ENCODE measurements at regions not wholly inside any gene's neighbourhood (a gene's known extent, or its start where the extent isn't known, plus 50 kb on each side); places are given as distances from the start of the nearest gene placed in this dataset.

DNA sequence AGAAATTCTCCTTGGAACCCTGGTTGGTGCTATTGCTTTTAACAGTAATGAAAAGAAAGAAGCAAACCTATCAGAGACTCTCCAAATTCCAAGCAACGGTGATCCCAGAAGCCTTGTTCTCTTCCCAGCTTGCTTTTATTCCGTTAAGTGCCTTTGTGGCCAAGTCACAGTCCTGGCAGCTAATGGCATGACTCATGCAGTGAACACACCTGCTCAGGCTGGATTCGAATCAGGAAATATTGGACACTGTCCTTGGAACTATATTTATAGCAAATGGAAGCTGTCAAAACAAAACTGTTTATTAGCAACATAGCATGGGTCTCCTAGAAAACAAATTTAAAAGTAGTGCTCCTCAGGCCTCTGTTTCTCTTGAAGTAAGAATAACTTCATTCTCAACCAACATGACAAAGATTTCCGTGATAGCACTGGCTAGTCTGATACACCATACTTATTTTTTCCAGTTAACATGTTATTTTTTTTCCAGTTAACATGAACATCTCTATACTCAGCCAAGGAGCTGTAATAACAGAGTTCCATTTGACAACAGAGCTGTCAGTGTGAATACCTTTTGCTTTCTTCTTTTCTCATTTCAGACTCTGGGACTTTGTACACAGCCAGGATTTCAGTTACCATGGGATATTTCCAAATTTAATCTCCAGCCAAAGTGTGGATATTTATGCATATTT lies 502.4 kb downstream of the GADD45G start:
- Histone ChIP-seq H3K4me3 (ENCODE audit: insufficient read depth, low read length, poor library complexity, severe bottlenecking) (no peak overlapping the region), H2AFZ (ENCODE audit: low read depth, low read length, severe bottlenecking) (no peak overlapping the region), H3K36me3 (ENCODE audit: low read length) (no peaks in the 10 kb centered on the region), H3K9me2 (replicated peaks; ENCODE audit: insufficient read depth, low read length) (no peaks in the 10 kb centered on the region), H3K9ac (ENCODE audit: low read length) (no peak overlapping the region), H3F3A (ENCODE audit: insufficient read depth) (no peaks in the 10 kb centered on the region), H4K20me1 (ENCODE audit: low read depth, low read length) (no peaks in the 10 kb centered on the region), H3K27ac (ENCODE audit: low read depth, low read length) (no peak overlapping the region), H3K79me2 (ENCODE audit: insufficient read depth, low read length) (no peaks in the 10 kb centered on the region), H3K4me2 (ENCODE audit: low read depth, low read length, poor library complexity, severe bottlenecking) (no peak overlapping the region), H3K9me3 (ENCODE audit: insufficient read depth, low read length) (no peaks in the 10 kb centered on the region), H3K27me3 (ENCODE audit: low read length) (no peaks in the 10 kb centered on the region)
- TF ChIP-seq, protein P1, sequence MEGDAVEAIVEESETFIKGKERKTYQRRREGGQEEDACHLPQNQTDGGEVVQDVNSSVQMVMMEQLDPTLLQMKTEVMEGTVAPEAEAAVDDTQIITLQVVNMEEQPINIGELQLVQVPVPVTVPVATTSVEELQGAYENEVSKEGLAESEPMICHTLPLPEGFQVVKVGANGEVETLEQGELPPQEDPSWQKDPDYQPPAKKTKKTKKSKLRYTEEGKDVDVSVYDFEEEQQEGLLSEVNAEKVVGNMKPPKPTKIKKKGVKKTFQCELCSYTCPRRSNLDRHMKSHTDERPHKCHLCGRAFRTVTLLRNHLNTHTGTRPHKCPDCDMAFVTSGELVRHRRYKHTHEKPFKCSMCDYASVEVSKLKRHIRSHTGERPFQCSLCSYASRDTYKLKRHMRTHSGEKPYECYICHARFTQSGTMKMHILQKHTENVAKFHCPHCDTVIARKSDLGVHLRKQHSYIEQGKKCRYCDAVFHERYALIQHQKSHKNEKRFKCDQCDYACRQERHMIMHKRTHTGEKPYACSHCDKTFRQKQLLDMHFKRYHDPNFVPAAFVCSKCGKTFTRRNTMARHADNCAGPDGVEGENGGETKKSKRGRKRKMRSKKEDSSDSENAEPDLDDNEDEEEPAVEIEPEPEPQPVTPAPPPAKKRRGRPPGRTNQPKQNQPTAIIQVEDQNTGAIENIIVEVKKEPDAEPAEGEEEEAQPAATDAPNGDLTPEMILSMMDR (IDR thresholded peaks at IDR 0.05; ENCODE audit: insufficient read depth, low read length, poor library complexity, severe bottlenecking) = no peak
- TF ChIP-seq EZH2phosphoT487 (conservative IDR thresholded peaks at IDR 0.05; ENCODE audit: low read length) = no peak

DNA sequence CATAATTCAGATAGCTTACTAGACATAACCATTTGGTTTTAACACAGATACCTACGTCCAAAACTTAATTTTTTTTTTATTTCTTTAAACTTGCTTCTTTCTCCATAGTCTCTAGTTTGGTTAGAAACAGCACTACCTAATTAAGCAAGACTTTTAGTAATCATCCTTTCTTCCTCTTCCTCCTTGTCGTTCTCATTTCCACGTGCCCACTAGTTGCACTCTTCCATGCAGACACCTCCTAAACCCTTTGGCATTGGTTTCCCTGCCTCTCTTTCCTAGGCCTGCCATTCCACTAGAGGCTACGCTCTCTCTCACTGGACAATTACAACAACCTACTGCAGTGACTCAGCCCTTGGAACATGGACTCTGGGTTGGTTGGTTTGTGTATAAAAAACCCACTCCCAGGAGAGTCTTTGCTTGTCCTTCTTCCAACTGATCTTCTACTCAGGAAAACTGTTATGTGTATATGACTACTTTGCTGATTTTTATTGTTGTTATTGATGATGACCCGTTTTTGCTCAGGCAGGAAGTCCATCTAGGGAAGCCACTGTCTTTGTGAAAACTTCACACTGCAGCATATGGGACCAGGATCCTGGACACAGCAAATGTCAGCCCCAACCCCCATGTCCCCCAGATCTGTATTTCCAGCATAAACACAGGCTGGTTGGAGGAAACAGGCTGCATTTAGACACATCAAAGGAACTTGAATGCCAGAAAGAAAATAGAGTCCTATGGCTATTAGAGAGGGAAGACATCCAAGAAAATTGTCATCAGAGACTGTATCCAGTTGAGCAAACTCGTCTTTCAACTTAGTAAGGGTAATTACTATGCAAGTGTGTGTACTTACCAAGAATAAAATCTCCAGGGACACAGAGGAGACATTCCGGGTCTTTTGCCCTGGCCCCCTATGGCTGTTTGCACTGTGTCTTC lies 503.2 kb downstream of the GADD45G start:
- H3K9me3 ChIP-seq (ENCODE audit: insufficient read depth, low read length) = no peaks in the 10 kb centered on the region
- no peak overlapping the region for H3K4me2 ChIP-seq (ENCODE audit: low read depth, low read length, poor library complexity, severe bottlenecking)
- H3K36me3 ChIP-seq (ENCODE audit: low read length) = no peaks in the 10 kb centered on the region
- H3F3A ChIP-seq (ENCODE audit: insufficient read depth) = no peaks in the 10 kb centered on the region
- H4K20me1 ChIP-seq (ENCODE audit: low read depth, low read length) = no peaks in the 10 kb centered on the region
- H3K27ac ChIP-seq (ENCODE audit: low read depth, low read length) = no peak overlapping the region
- no peaks in the 10 kb centered on the region for H3K9me2 ChIP-seq (replicated peaks; ENCODE audit: insufficient read depth, low read length)
- H2AFZ ChIP-seq (ENCODE audit: low read depth, low read length, severe bottlenecking) = no peak overlapping the region
- H3K9ac ChIP-seq (ENCODE audit: low read length) = no peak overlapping the region
- H3K27me3 ChIP-seq (ENCODE audit: low read length) = no peaks in the 10 kb centered on the region
- H3K4me3 ChIP-seq (ENCODE audit: insufficient read depth, low read length, poor library complexity, severe bottlenecking) = no peak overlapping the region
- TF ChIP-seq, protein P1 (IDR thresholded peaks at IDR 0.05; ENCODE audit: insufficient read depth, low read length, poor library complexity, severe bottlenecking) = no peak
- no peak for TF ChIP-seq EZH2phosphoT487 (conservative IDR thresholded peaks at IDR 0.05; ENCODE audit: low read length)
- H3K79me2 ChIP-seq (ENCODE audit: insufficient read depth, low read length) = no peaks in the 10 kb centered on the region

DNA sequence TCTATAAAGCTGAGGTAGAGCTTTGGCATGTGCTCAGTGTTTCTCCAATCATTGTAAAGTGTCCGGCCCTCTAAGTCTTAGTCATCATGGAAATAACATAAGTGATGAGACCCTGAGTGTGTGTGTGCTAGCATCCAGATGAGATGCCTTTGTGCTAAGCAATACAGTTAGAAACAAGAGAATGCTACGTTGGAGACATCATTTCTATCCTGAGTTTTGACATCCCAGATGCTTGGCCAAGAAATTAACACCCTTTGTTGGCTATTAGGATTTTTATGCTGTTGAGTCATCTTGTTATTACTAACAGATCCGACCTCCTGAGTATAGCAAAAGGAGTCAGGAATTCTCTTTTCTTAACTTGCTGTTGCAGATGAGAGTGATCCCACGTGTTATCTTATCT lies 508.0 kb downstream of the GADD45G start:
- no peak overlapping the region for H2AFZ ChIP-seq (ENCODE audit: low read depth, low read length, severe bottlenecking)
- no peaks in the 10 kb centered on the region for H3K9me2 ChIP-seq (replicated peaks; ENCODE audit: insufficient read depth, low read length)
- no peaks in the 10 kb centered on the region for H3K9me3 ChIP-seq (ENCODE audit: insufficient read depth, low read length)
- no peak overlapping the region for H3K27ac ChIP-seq (ENCODE audit: low read depth, low read length)
- H3K4me2 ChIP-seq (ENCODE audit: low read depth, low read length, poor library complexity, severe bottlenecking) = no peak overlapping the region
- H3K4me3 ChIP-seq (ENCODE audit: insufficient read depth, low read length, poor library complexity, severe bottlenecking) = no peak overlapping the region
- H4K20me1 ChIP-seq (ENCODE audit: low read depth, low read length) = no peaks in the 10 kb centered on the region
- H3K36me3 ChIP-seq (ENCODE audit: low read length) = no peaks in the 10 kb centered on the region
- H3F3A ChIP-seq (ENCODE audit: insufficient read depth) = no peaks in the 10 kb centered on the region
- H3K9ac ChIP-seq (ENCODE audit: low read length) = no peak overlapping the region
- no peaks in the 10 kb centered on the region for H3K27me3 ChIP-seq (ENCODE audit: low read length)
- TF ChIP-seq EZH2phosphoT487 (conservative IDR thresholded peaks at IDR 0.05; ENCODE audit: low read length) = no peak
- TF ChIP-seq, protein P1 (IDR thresholded peaks at IDR 0.05; ENCODE audit: insufficient read depth, low read length, poor library complexity, severe bottlenecking) = no peak
- H3K79me2 ChIP-seq (ENCODE audit: insufficient read depth, low read length) = no peaks in the 10 kb centered on the region

All from SU-DHL-6 (cell line).